SH-SY5Y (cell line): ENCODE measurements at regions not wholly inside any gene's neighbourhood (a gene's known extent, or its start where the extent isn't known, plus 50 kb on each side); places are given as distances from the start of the nearest gene placed in this dataset.

ENCODE experiments used
- GATA2 ChIP-seq: IDR thresholded peaks from 2 replicates; pipeline ENCODE4 v1.6.1; 2011; ENCODE audit warnings: mild to moderate bottlenecking, low read depth, low read length
- GATA3 ChIP-seq: IDR thresholded peaks from 2 replicates; pipeline ENCODE4 v1.6.1; 2011; ENCODE audit warnings: low read depth, mild to moderate bottlenecking, low read length, moderate library complexity

DNA sequence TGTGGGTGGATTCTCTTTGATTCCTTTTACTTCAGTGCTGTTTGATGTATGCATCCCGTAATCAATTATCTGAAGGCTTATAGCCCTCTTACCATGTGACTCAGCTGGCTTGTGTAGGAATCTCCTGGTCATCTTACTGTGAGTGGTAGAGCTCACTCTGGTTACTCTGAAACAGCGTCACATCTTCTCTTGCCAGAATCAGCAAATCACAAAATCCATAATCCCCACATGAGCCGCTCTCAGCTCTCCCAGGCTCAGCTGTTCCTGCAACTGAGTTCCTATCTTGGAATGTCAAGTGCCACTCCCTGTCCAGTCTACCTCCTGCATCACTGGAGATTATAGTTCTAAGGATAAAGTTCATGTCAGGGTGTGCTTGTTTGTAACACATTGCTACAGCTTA is 278.0 kb downstream of the FBXO8 start:
- TF ChIP-seq GATA2 (no peak), GATA3 (no peak)
